ENCODE measurements at regions not wholly inside any gene's neighbourhood (a gene's known extent, or its start where the extent isn't known, plus 50 kb on each side); places are given as distances from the start of the nearest gene placed in this dataset.

GRCh38 chr15:98410328-98410727, 238.0 kb upstream of the IGF1R start:
- Histone ChIP-seq H4K20me1 (no peaks in the 10 kb centered on the region), H3K27ac (no peak overlapping the region), H3K4me1 (no peaks in the 10 kb centered on the region), H3K9ac (no peak overlapping the region), H3K9me3 (no peaks in the 10 kb centered on the region), H3K36me3 (no peaks in the 10 kb centered on the region), H3K27me3 (no peaks in the 10 kb centered on the region), H3K4me2 (no peak overlapping the region), H3K4me3 (no peak overlapping the region)
- TF ChIP-seq Cebpa-rat (IDR thresholded peaks at IDR 0.05) = no peak

DNA sequence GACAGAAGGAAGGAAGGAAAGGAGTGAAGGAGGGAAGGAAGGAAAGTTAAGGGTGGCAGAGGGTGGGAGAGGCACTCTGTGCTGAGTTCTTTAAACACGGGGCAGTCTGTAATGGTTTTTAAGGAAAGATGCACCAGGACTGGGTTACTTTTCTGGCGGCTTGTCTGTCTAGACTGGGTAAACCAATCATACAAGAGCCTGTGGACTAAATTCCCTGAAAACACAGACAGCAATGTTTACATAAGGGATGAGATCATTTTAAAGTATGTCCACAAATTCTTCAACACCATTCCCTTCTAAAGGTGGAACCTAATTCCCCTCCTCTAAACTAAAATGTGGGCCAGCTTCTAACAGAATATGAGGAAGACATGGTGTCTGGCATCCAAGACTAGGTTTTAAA, 235.5 kb upstream of the IGF1R start:
- no peaks in the 10 kb centered on the region for H3K27me3 ChIP-seq
- H3K4me1 ChIP-seq = no peaks in the 10 kb centered on the region
- H3K4me3 ChIP-seq = no peak overlapping the region
- H3K9ac ChIP-seq = no peak overlapping the region
- H3K4me2 ChIP-seq = no peak overlapping the region
- no peaks in the 10 kb centered on the region for H4K20me1 ChIP-seq
- H3K27ac ChIP-seq = no peak overlapping the region
- no peak for TF ChIP-seq Cebpa-rat (IDR thresholded peaks at IDR 0.05)
- no peaks in the 10 kb centered on the region for H3K36me3 ChIP-seq
- H3K9me3 ChIP-seq = no peaks in the 10 kb centered on the region

GRCh38 chr15:98413933-98414546, 234.3 kb upstream of the IGF1R start:
- H4K20me1 ChIP-seq = no peaks in the 10 kb centered on the region
- no peak overlapping the region for H3K4me3 ChIP-seq
- TF ChIP-seq Cebpa-rat (IDR thresholded peaks at IDR 0.05) = no peak
- no peaks in the 10 kb centered on the region for H3K27me3 ChIP-seq
- H3K9ac ChIP-seq = no peak overlapping the region
- H3K4me1 ChIP-seq = no peaks in the 10 kb centered on the region
- no peaks in the 10 kb centered on the region for H3K9me3 ChIP-seq
- H3K4me2 ChIP-seq = no peak overlapping the region
- no peaks in the 10 kb centered on the region for H3K36me3 ChIP-seq
- H3K27ac ChIP-seq = no peak overlapping the region

GRCh38 chr15:98416222-98416855, 232.0 kb upstream of the IGF1R start:
- H3K9me3 ChIP-seq = no peaks in the 10 kb centered on the region
- H3K4me2 ChIP-seq = no peak overlapping the region
- no peak overlapping the region for H3K9ac ChIP-seq
- no peaks in the 10 kb centered on the region for H3K36me3 ChIP-seq
- H3K27ac ChIP-seq = no peak overlapping the region
- H3K27me3 ChIP-seq = peaks cover 18% of the 10 kb centered on the region
- no peak overlapping the region for H3K4me3 ChIP-seq
- no peak for TF ChIP-seq Cebpa-rat (IDR thresholded peaks at IDR 0.05)
- peaks cover 4% of the 10 kb centered on the region for H3K4me1 ChIP-seq
- H4K20me1 ChIP-seq = no peaks in the 10 kb centered on the region

- H3K36me3 ChIP-seq = no peaks in the 10 kb centered on the region
- H3K4me2 ChIP-seq = no peak overlapping the region
- no peaks in the 10 kb centered on the region for H4K20me1 ChIP-seq
- H3K9ac ChIP-seq = no peak overlapping the region
- peaks cover 28% of the 10 kb centered on the region for H3K27me3 ChIP-seq
- peaks cover 11% of the 10 kb centered on the region for H3K4me1 ChIP-seq
- no peak for TF ChIP-seq Cebpa-rat (IDR thresholded peaks at IDR 0.05)
- no peaks in the 10 kb centered on the region for H3K9me3 ChIP-seq
- H3K4me3 ChIP-seq = no peak overlapping the region
- no peak overlapping the region for H3K27ac ChIP-seq
These were observed 231.0 kb upstream of the IGF1R start for GRCh38 chr15:98417346-98417745.

GRCh38 chr15:98418122-98418521, 230.2 kb upstream of the IGF1R start:
- Histone ChIP-seq H3K27me3 (peaks cover 30% of the 10 kb centered on the region), H3K4me3 (no peak overlapping the region), H3K9ac (no peak overlapping the region), H3K4me1 (peaks cover 11% of the 10 kb centered on the region), H3K4me2 (no peak overlapping the region), H3K36me3 (no peaks in the 10 kb centered on the region), H3K9me3 (no peaks in the 10 kb centered on the region), H3K27ac (no peak overlapping the region), H4K20me1 (no peaks in the 10 kb centered on the region)
- TF ChIP-seq Cebpa-rat (IDR thresholded peaks at IDR 0.05) = no peak

DNA sequence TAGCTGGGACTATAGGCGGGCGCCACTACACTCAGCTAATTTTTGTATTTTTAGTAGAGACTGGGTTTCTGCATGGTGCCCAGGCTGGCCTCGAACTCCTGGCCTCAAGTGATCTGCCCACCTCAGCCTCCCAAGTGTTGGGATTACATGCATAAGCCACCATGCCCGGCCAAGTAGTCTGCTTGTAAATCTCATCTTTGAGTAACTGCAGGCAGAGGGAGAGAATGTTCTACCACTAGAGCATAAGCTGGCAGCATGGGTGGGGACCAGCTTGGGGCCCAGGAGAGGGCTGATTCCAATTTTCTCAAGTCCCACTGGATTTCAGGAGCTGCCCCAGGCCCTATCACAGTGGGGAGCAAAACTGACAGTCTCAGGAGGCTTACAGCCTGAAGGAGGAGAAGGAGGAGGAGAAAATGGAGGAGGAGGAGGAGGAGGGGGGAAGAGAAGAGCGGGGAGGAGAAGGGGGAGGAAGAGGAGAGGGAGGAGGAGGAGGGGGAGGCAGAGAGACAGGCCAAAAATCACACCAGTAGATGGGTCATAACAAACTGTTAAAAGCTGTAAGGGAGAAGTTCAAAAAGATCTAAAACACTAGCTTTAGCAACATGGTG, 229.1 kb upstream of the IGF1R start:
- no peak overlapping the region for H3K4me3 ChIP-seq
- TF ChIP-seq Cebpa-rat (IDR thresholded peaks at IDR 0.05) = no peak
- H3K9me3 ChIP-seq = no peaks in the 10 kb centered on the region
- H3K27ac ChIP-seq = no peak overlapping the region
- no peak overlapping the region for H3K9ac ChIP-seq
- H4K20me1 ChIP-seq = no peaks in the 10 kb centered on the region
- peaks cover 30% of the 10 kb centered on the region for H3K27me3 ChIP-seq
- H3K4me1 ChIP-seq = peaks cover 11% of the 10 kb centered on the region
- no peak overlapping the region for H3K4me2 ChIP-seq
- H3K36me3 ChIP-seq = no peaks in the 10 kb centered on the region

DNA sequence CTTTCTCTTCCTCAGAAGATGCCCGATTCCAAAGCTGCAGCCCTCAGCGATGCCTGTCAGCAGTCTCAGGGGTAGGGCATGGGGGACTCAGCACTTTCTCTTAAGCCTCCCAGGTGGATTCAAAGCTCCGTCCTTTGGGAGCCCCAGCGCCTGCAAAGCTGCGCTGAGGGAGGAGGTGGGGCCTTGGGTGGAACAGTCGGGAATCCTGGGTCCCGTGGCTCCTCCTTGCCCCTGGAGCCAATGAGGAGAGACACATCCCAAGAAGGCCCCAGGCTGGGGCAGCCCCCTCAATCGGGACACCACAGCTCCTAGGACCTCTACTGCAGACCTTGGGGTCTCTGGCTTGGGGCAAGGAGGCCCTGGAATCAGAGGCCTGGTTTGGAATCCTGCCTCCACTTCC, 227.5 kb upstream of the IGF1R start:
- no peak overlapping the region for H3K27ac ChIP-seq
- H3K36me3 ChIP-seq = no peaks in the 10 kb centered on the region
- H3K4me2 ChIP-seq = peak overlapping the region; percentile 87
- no peak for TF ChIP-seq Cebpa-rat (IDR thresholded peaks at IDR 0.05)
- peaks cover 30% of the 10 kb centered on the region for H3K27me3 ChIP-seq
- no peak overlapping the region for H3K4me3 ChIP-seq
- H3K4me1 ChIP-seq = peaks cover 11% of the 10 kb centered on the region
- no peaks in the 10 kb centered on the region for H3K9me3 ChIP-seq
- no peak overlapping the region for H3K9ac ChIP-seq
- no peaks in the 10 kb centered on the region for H4K20me1 ChIP-seq

DNA sequence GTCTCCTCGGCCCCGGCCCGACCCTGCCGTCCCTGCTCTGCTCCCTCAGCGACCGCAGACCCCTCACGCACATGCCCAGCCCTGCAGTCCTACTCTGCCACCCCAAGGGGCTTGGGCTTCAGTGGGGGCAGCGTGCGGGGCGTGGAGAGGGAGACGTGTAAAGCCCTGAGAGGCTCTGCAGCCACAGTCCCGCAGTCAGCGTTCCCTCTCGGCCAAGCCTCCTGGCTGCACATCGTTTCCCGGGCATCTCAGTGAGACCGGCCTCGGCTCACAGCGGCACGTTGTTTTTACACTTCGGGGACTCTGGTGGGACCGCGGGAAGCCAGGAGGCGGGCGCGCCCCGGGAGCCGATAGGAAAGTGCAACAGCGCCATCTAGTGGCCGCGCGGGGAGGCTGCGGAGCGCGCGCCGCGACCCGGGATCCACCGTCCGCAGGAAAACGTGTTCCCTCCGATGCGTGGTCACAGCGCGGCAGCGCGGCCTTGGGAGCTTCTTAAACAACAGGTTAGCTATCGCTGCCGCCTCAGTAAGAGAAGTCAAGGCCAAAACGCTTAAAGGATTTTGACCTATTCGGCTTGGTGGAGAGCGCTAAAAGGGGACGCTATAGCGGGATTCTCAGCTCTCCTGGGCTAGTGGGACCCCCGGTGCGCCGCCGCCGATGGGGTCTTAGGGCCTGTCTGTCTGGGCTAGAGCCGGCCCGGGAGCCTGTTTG, 226.8 kb upstream of the IGF1R start:
- no peaks in the 10 kb centered on the region for H3K36me3 ChIP-seq
- no peak overlapping the region for H3K27ac ChIP-seq
- no peaks in the 10 kb centered on the region for H4K20me1 ChIP-seq
- no peaks in the 10 kb centered on the region for H3K9me3 ChIP-seq
- H3K27me3 ChIP-seq = peaks cover 30% of the 10 kb centered on the region
- TF ChIP-seq Cebpa-rat (IDR thresholded peaks at IDR 0.05) = no peak
- peak overlapping the region; percentile 46; the same call in 1 of the 2 replicates for H3K9ac ChIP-seq
- peak overlapping the region; percentile 48 for H3K4me3 ChIP-seq
- peak overlapping the region; percentile 87 for H3K4me2 ChIP-seq
- peaks cover 11% of the 10 kb centered on the region for H3K4me1 ChIP-seq

GRCh38 chr15:98422130-98422478, 226.2 kb upstream of the IGF1R start:
- no peak for TF ChIP-seq Cebpa-rat (IDR thresholded peaks at IDR 0.05)
- H3K4me2 ChIP-seq = peak overlapping the region; percentile 87
- H4K20me1 ChIP-seq = no peaks in the 10 kb centered on the region
- H3K4me1 ChIP-seq = peaks cover 11% of the 10 kb centered on the region
- H3K36me3 ChIP-seq = no peaks in the 10 kb centered on the region
- no peak overlapping the region for H3K27ac ChIP-seq
- H3K27me3 ChIP-seq = peaks cover 30% of the 10 kb centered on the region
- H3K9me3 ChIP-seq = no peaks in the 10 kb centered on the region
- peak overlapping the region; percentile 46; the same call in 1 of the 2 replicates for H3K9ac ChIP-seq
- peak overlapping the region; percentile 48 for H3K4me3 ChIP-seq

Data from BLaER1 (cell line).